ENCODE measurements at regions not wholly inside any gene's neighbourhood (a gene's known extent, or its start where the extent isn't known, plus 50 kb on each side); places are given as distances from the start of the nearest gene placed in this dataset.

GRCh38 chr5:51558682-51559081, 175.4 kb downstream of the ISL1 start:
- TF ChIP-seq CTCF (IDR thresholded peaks at IDR 0.05; ENCODE audit: insufficient read depth, low read length, poor library complexity, severe bottlenecking) (no peak), EZH2phosphoT487 (conservative IDR thresholded peaks at IDR 0.05; ENCODE audit: low read length) (no peak)

Measured in SU-DHL-6 (cell line).